ENCODE measurements at regions not wholly inside any gene's neighbourhood (a gene's known extent, or its start where the extent isn't known, plus 50 kb on each side); places are given as distances from the start of the nearest gene placed in this dataset.

- no peak for TF ChIP-seq CTCF (IDR thresholded peaks at IDR 0.05 in 2 of 3, conservative IDR thresholded peaks at IDR 0.05 in 1 of 3; ENCODE audit: borderline replicate concordance in 1 of 3, insufficient read depth in 1 of 3, low read depth in 2 of 3, low read length in 2 of 3)
- TF ChIP-seq ZFX (IDR thresholded peaks at IDR 0.05) = no peak
- no peak for TF ChIP-seq EZH2 (IDR thresholded peaks at IDR 0.05)
- TF ChIP-seq POLR2A (IDR thresholded peaks at IDR 0.05; ENCODE audit: borderline replicate concordance, extremely low read depth, insufficient read depth, insufficient read length) = no peak
- no peak for TF ChIP-seq ZNF274 (IDR thresholded peaks at IDR 0.05; ENCODE audit: low read depth, low read length)
- TF ChIP-seq POLR2AphosphoS5 (IDR thresholded peaks at IDR 0.05; ENCODE audit: low read depth, low read length) = no peak
- no peak for TF ChIP-seq MAX (IDR thresholded peaks at IDR 0.05)
- TF ChIP-seq SIN3A (IDR thresholded peaks at IDR 0.05; ENCODE audit: low read depth) = no peak
- no peak for TF ChIP-seq REST (IDR thresholded peaks at IDR 0.05; ENCODE audit: low read depth)
- no peak for TF ChIP-seq RAD21 (IDR thresholded peaks at IDR 0.05; ENCODE audit: low read depth)
- no peak for TF ChIP-seq EZH2phosphoT487 (IDR thresholded peaks at IDR 0.05; ENCODE audit: borderline replicate concordance)
- no peak for TF ChIP-seq ZBTB33 (IDR thresholded peaks at IDR 0.05; ENCODE audit: extremely low read depth, insufficient replicate concordance, low read length)
- TF ChIP-seq JUND (IDR thresholded peaks at IDR 0.05) = no peak
- TF ChIP-seq ATF3 (IDR thresholded peaks at IDR 0.05) = no peak
Observed at GRCh38 chr10:28761084-28761846, 83.9 kb downstream of the BAMBI start.

Measured in HCT116 (cell line).